A549 (cell line): ENCODE measurements at regions not wholly inside any gene's neighbourhood (a gene's known extent, or its start where the extent isn't known, plus 50 kb on each side); places are given as distances from the start of the nearest gene placed in this dataset.
A peak's percentile ranks its signal among the peaks of the same experiment; 100 is the strongest.

Experiments
- ATAC-seq, 2 experiments: fragments of 200-7000 bp in 1 of 2; fragments of >200 bp in 1 of 2; cut with Nextera tagmentation in 1 of 2; cut with Tn5 transposase in 1 of 2; 3 replicates each; pipeline versions ENCODE4 v1.8.0 to v1.9.1; 2018 to 2020; ENCODE audit warnings: mild to moderate bottlenecking in 1 of 2, moderate library complexity in 1 of 2
- CTCF ChIA-PET: fragments of 300-600 bp; sonication (Branson Sonifier 250); formaldehyde crosslinking; extraction: SDS; loops from one replicate; lab custom pipeline; 2021; ENCODE audit warnings: antibody characterized with exemption, inconsistent platforms; lab: Yijun Ruan, JAX
- POLR2A ChIA-PET: fragments of 350-600 bp; formaldehyde crosslinking; extraction: SDS; loops from one replicate; lab custom pipeline; 2021; ENCODE audit warnings: antibody characterized with exemption, inconsistent platforms; lab: Yijun Ruan, JAX
- DNase-seq, 2 experiments: peaks; one replicate each; pipeline versions ENCODE4 v3.0.0 to v3.0.0-alpha.2; 2011 to 2016; ENCODE audit warnings: low read depth in 1 of 2, low spot score in 1 of 2
- FAIRE-seq: peaks from 2 replicates; lab custom pipeline; 2011; peaks lifted over from hg19 to GRCh38; lab: Jason Lieb, UNC
- H3K27ac ChIP-seq, 2 experiments: fragments of >200 bp; sonication (Bioruptor Twin); formaldehyde crosslinking; 3 replicates each; pipeline ENCODE4 v1.5.1; 2016 to 2017
- H3K4me1 ChIP-seq: fragments of >200 bp; sonication (Bioruptor Twin); formaldehyde crosslinking; 3 replicates; pipeline ENCODE4 v1.6.1; 2016
- H3K4me2 ChIP-seq: fragments of >200 bp; sonication (Bioruptor Twin); formaldehyde crosslinking; 3 replicates; pipeline ENCODE4 v1.6.1; 2016
- H3K4me3 ChIP-seq: fragments of >200 bp; sonication (Bioruptor Twin); formaldehyde crosslinking; 3 replicates; pipeline ENCODE4 v1.5.1; 2016
- H3K9me3 ChIP-seq: fragments of >200 bp; sonication (Bioruptor Twin); formaldehyde crosslinking; 3 replicates; pipeline ENCODE4 v1.6.1; 2016
- BHLHE40 ChIP-seq: IDR thresholded peaks from 2 replicates; pipeline ENCODE4 v1.6.1; 2012; ENCODE audit warnings: low read depth, low read length, inconsistent platforms
- CBX2 ChIP-seq: fragments of 200-600 bp; sonication (generic); IDR thresholded peaks from 2 replicates; pipeline ENCODE4 v1.6.1; 2016; ENCODE audit warnings: low read depth, mild to moderate bottlenecking, borderline replicate concordance
- CBX8 ChIP-seq: fragments of 200-600 bp; sonication (generic); IDR thresholded peaks from 2 replicates; pipeline ENCODE4 v1.6.1; 2016
- CHD2 ChIP-seq: fragments of 150-350 bp; IDR thresholded peaks from 2 replicates; pipeline ENCODE4 v1.6.1; 2014; ENCODE audit warnings: low read length; ENCODE audit not compliant: partially characterized antibody
- EHMT2 ChIP-seq: fragments of 200-600 bp; sonication (generic); IDR thresholded peaks from 2 replicates; pipeline ENCODE4 v1.6.1; 2016; ENCODE audit warnings: antibody characterized with exemption, low read depth, mild to moderate bottlenecking, moderate library complexity
- EP300 ChIP-seq, 2 experiments: fragments of >200 bp; sonication (Bioruptor Twin); formaldehyde crosslinking; IDR thresholded peaks; 2 replicates in 1 of 2; 3 replicates in 1 of 2; pipeline ENCODE4 v1.6.1; 2016 to 2017
- FOSL2 ChIP-seq, 2 experiments: fragments of 450-650 bp in 1 of 2; fragments of >200 bp in 1 of 2; sonication (Bioruptor Twin) in 1 of 2; formaldehyde crosslinking; IDR thresholded peaks; 2 replicates each; pipeline versions ENCODE4 v1.5.0 to v1.6.1; 2016 to 2020; ENCODE audit warnings: mild to moderate bottlenecking in 1 of 2, moderate library complexity in 1 of 2
- FOXS1 ChIP-seq: fragments of 250-450 bp; sonication (Bioruptor Pico); IDR thresholded peaks from 2 replicates; pipeline ENCODE4 v1.5.0; 2020; ENCODE audit warnings: mild to moderate bottlenecking, moderate library complexity
- HDAC2 ChIP-seq: fragments of 200-600 bp; sonication (generic); IDR thresholded peaks from 2 replicates; pipeline ENCODE4 v1.6.1; 2016
- HEYL ChIP-seq: fragments of 250-450 bp; sonication (Bioruptor Pico); IDR thresholded peaks from 2 replicates; pipeline ENCODE4 v1.8.0; 2021; ENCODE audit warnings: mild to moderate bottlenecking, moderate library complexity
- HOXB13 ChIP-seq: fragments of 250-450 bp; sonication (Bioruptor Pico); IDR thresholded peaks from 2 replicates; pipeline ENCODE4 v1.5.0; 2020; ENCODE audit warnings: low read depth, mild to moderate bottlenecking, moderate library complexity
- KDM5A ChIP-seq: fragments of 200-600 bp; sonication (generic); IDR thresholded peaks from 2 replicates; pipeline ENCODE4 v1.6.1; 2016; ENCODE audit warnings: antibody characterized with exemption, mild to moderate bottlenecking
- MAZ ChIP-seq: fragments of 150-350 bp; IDR thresholded peaks from 2 replicates; pipeline ENCODE4 v1.6.1; 2014; ENCODE audit warnings: antibody characterized with exemption, low read depth, low read length, borderline replicate concordance
- MYC ChIP-seq: IDR thresholded peaks from 2 replicates; pipeline ENCODE4 v1.6.1; 2012; ENCODE audit warnings: mild to moderate bottlenecking, inconsistent platforms, low read length, improper control_type of control experiment, borderline replicate concordance
- NR3C1 ChIP-seq: fragments of >200 bp; sonication (Bioruptor Twin); formaldehyde crosslinking; IDR thresholded peaks from 3 replicates; pipeline ENCODE4 v1.6.1; 2017
- REST ChIP-seq: fragments of 200-600 bp; sonication (generic); IDR thresholded peaks from 2 replicates; pipeline ENCODE4 v1.6.1; 2016; ENCODE audit warnings: antibody characterized with exemption, mild to moderate bottlenecking, moderate library complexity
- RNF2 ChIP-seq: fragments of 200-600 bp; sonication (generic); IDR thresholded peaks from 2 replicates; pipeline ENCODE4 v1.6.1; 2016; ENCODE audit warnings: low read depth, mild to moderate bottlenecking, antibody characterized with exemption, moderate library complexity, borderline replicate concordance
- SMC3 ChIP-seq: fragments of >200 bp; sonication (Bioruptor Twin); formaldehyde crosslinking; IDR thresholded peaks from 3 replicates; pipeline ENCODE4 v1.6.1; 2018; ENCODE audit warnings: inconsistent platforms
- SREBF2 ChIP-seq: fragments of 450-650 bp; IDR thresholded peaks from 2 replicates; pipeline ENCODE4 v1.6.1; 2014; ENCODE audit warnings: mild to moderate bottlenecking, moderate library complexity
- TP53 ChIP-seq: fragments of 250-450 bp; sonication (Bioruptor Pico); IDR thresholded peaks from 2 replicates; pipeline ENCODE4 v1.5.0; 2021; ENCODE audit warnings: mild to moderate bottlenecking, moderate library complexity
- USF2 ChIP-seq: fragments of 450-650 bp; IDR thresholded peaks from 2 replicates; pipeline ENCODE4 v1.6.1; 2014; ENCODE audit warnings: antibody characterized with exemption
- ZC3H11A ChIP-seq: fragments of 450-650 bp; IDR thresholded peaks from 2 replicates; pipeline ENCODE4 v1.6.1; 2014; ENCODE audit warnings: antibody characterized with exemption, mild to moderate bottlenecking
- ZNF302 ChIP-seq: fragments of 250-450 bp; sonication (Bioruptor Pico); IDR thresholded peaks from 2 replicates; pipeline ENCODE4 v1.9.0; 2021; ENCODE audit warnings: inconsistent platforms, mild to moderate bottlenecking, moderate library complexity
- ZSCAN20 ChIP-seq: fragments of 250-450 bp; sonication (Bioruptor Pico); IDR thresholded peaks from 2 replicates; pipeline ENCODE4 v1.8.0; 2022; ENCODE audit warnings: mild to moderate bottlenecking, moderate library complexity
- WGBS: methylation state at CpG from one replicate; pipeline ENCODE4 v1.1.6; 2017; ENCODE audit errors: missing lambda C conversion rate; 5-methylcytosine and 5-hydroxymethylcytosine counted together
- TF ChIP-seq, protein P1 (sequence below): fragments of 150-350 bp; IDR thresholded peaks from 2 replicates; pipeline ENCODE4 v1.6.1; 2014; ENCODE audit warnings: low read depth, mild to moderate bottlenecking, low read length
- TF ChIP-seq, protein P2 (sequence below): fragments of 250-450 bp; sonication (Bioruptor Pico); IDR thresholded peaks from 2 replicates; pipeline ENCODE4 v1.5.0; 2020; ENCODE audit warnings: low read depth, mild to moderate bottlenecking, moderate library complexity
- TF ChIP-seq, protein P3 (sequence below): IDR thresholded peaks from 2 replicates; pipeline ENCODE4 v1.6.1; 2012
- TF ChIP-seq, protein P4 (sequence below): fragments of 250-450 bp; sonication (Bioruptor Pico); IDR thresholded peaks from 2 replicates; pipeline ENCODE4 v1.5.0; 2021; ENCODE audit warnings: mild to moderate bottlenecking, moderate library complexity, borderline replicate concordance

DNA sequence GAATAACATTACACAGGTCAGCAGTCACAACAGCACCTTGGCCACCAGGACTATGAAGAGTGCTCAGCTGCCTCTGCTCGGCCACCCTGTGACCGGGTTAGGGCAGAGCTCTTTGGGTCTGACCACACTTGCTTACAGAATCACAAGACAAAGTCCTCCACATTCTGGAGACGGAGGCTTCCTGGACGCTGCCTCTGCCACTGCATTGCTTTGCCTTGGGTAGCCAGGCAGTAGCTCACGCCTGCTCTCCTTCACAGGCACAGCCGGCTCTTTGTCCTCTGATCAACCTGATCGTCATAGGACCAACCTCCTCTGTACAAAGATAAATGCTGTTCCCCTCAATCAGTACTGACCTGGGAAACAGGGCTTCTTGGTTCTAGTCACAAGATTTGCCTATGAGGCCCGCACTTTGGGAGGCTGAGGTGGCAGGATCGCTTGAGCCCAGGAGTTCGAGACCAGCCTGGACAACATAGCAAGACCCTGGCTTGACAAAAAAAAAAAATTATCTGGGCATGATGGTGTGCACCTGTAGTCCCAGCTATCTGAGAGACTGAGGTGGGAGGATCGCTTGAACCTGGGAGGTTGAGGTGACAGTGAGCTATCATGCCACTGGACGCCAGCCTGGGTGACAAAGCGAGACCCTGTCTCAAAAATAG is 128.4 kb upstream of the IER5L start:
- no peak overlapping the region for H3K4me2 ChIP-seq
- FAIRE-seq (no peak), DNase-seq (no peak), ATAC-seq (no peak; a peak in 1 of 6 replicates)
- TF ChIP-seq, protein P1, sequence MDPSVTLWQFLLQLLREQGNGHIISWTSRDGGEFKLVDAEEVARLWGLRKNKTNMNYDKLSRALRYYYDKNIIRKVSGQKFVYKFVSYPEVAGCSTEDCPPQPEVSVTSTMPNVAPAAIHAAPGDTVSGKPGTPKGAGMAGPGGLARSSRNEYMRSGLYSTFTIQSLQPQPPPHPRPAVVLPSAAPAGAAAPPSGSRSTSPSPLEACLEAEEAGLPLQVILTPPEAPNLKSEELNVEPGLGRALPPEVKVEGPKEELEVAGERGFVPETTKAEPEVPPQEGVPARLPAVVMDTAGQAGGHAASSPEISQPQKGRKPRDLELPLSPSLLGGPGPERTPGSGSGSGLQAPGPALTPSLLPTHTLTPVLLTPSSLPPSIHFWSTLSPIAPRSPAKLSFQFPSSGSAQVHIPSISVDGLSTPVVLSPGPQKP: no peak
- no peak for TF ChIP-seq TP53 (CRISPR knock-in tag)
- TF ChIP-seq, protein P2, sequence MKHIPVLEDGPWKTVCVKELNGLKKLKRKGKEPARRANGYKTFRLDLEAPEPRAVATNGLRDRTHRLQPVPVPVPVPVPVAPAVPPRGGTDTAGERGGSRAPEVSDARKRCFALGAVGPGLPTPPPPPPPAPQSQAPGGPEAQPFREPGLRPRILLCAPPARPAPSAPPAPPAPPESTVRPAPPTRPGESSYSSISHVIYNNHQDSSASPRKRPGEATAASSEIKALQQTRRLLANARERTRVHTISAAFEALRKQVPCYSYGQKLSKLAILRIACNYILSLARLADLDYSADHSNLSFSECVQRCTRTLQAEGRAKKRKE (CRISPR knock-in tag): no peak
- TF ChIP-seq HDAC2: no peak
- TF ChIP-seq ZC3H11A: no peak
- no peak for TF ChIP-seq CBX8
- no peak for TF ChIP-seq REST
- no peak for TF ChIP-seq EP300 (IDR thresholded peaks at IDR 0.05)
- TF ChIP-seq ZSCAN20: no peak
- no peak for TF ChIP-seq FOXS1
- no peak for TF ChIP-seq FOSL2 (IDR thresholded peaks at IDR 0.05)
- no peak for TF ChIP-seq FOSL2 (CRISPR knock-in tag; IDR thresholded peaks at IDR 0.05)
- TF ChIP-seq, protein P3, sequence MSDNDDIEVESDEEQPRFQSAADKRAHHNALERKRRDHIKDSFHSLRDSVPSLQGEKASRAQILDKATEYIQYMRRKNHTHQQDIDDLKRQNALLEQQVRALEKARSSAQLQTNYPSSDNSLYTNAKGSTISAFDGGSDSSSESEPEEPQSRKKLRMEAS: no peak
- TF ChIP-seq USF2: no peak
- no peak for TF ChIP-seq RNF2
- no peak for TF ChIP-seq BHLHE40
- no peak for TF ChIP-seq EHMT2
- CTCF ChIA-PET: interaction anchor here (1.1 to 1.5 kb wide), 2 partner anchors 39 to 318 kb away, joined by 3 to 6 read pairs; no protein-coding TSS in a partner anchor
- POLR2A ChIA-PET: no interaction called here
- H3K4me1 ChIP-seq: 0 out of 3 replicates have a peak, but pooled peaks cover 4% of the 10 kb centered on the region
- no peak overlapping the region for H3K4me3 ChIP-seq
- 0 out of 6 replicates have a peak overlapping the region, but pooled peaks of 1 of the 2 experiments have one; percentile 25 for H3K27ac ChIP-seq
- peaks cover 28% of the 10 kb centered on the region for H3K9me3 ChIP-seq
- 81% methylated on average over 13 of the region's 13 CpGs for WGBS

- POLR2A ChIA-PET: interaction anchor here (0.6 kb wide), 1 partner anchor 9 kb away, joined by 4 read pairs; no protein-coding TSS in a partner anchor
- FAIRE-seq (no peak), DNase-seq (no peak), ATAC-seq (no peak)
- no peak overlapping the region for H3K4me3 ChIP-seq
- H3K4me1 ChIP-seq: no peaks in the 10 kb centered on the region
- CTCF ChIA-PET: no interaction called here
- TF ChIP-seq SMC3: no peak
- no peak for TF ChIP-seq EHMT2
- no peak for TF ChIP-seq CBX2
- TF ChIP-seq HEYL: no peak
- TF ChIP-seq SREBF2: no peak
- no peak for TF ChIP-seq ZNF302 (CRISPR knock-in tag)
- no peak for TF ChIP-seq KDM5A
- TF ChIP-seq, protein P4, sequence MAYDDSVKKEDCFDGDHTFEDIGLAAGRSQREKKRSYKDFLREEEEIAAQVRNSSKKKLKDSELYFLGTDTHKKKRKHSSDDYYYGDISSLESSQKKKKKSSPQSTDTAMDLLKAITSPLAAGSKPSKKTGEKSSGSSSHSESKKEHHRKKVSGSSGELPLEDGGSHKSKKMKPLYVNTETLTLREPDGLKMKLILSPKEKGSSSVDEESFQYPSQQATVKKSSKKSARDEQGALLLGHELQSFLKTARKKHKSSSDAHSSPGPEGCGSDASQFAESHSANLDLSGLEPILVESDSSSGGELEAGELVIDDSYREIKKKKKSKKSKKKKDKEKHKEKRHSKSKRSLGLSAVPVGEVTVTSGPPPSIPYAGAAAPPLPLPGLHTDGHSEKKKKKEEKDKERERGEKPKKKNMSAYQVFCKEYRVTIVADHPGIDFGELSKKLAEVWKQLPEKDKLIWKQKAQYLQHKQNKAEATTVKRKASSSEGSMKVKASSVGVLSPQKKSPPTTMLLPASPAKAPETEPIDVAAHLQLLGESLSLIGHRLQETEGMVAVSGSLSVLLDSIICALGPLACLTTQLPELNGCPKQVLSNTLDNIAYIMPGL (CRISPR knock-in tag): no peak
- TF ChIP-seq NR3C1: no peak
- no peak for TF ChIP-seq HOXB13 (CRISPR knock-in tag)
- TF ChIP-seq MAZ: no peak
- no peak for TF ChIP-seq CHD2
- TF ChIP-seq FOSL2 (IDR thresholded peaks at IDR 0.05): no peak
- TF ChIP-seq FOSL2 (CRISPR knock-in tag; IDR thresholded peaks at IDR 0.05): no peak
- no peak for TF ChIP-seq HDAC2
- TF ChIP-seq MYC: no peak
- no peak overlapping the region for H3K27ac ChIP-seq
- whole genome bisulfite sequencing: 91% methylated on average over 8 of the region's 8 CpGs
- H3K4me2 ChIP-seq: no peak overlapping the region
- peaks cover 38% of the 10 kb centered on the region for H3K9me3 ChIP-seq
These were observed 127.2 kb upstream of the IER5L start for GRCh38 chr9:129305246-129305645.
